HepG2 (cell line): ENCODE measurements at regions not wholly inside any gene's neighbourhood (a gene's known extent, or its start where the extent isn't known, plus 50 kb on each side); places are given as distances from the start of the nearest gene placed in this dataset.

Experiments used
- ATAC-seq: fragments of 200-7000 bp; cut with Tn5 transposase; 3 replicates; pipeline ENCODE4 v1.9.1; 2020; ENCODE audit warnings: mild to moderate bottlenecking, moderate library complexity
- BruUV-seq: library from RNA; stranded (reverse); fragments of 400-500 nt; replicated peaks from 2 replicates; lab custom pipeline; 2021; lab: Mats Ljungman, UMichigan
- CTCF ChIA-PET: fragments of 300-600 bp; formaldehyde crosslinking; extraction: SDS; loops from one replicate; lab custom pipeline; 2021; ENCODE audit warnings: low total read pairs, inconsistent platforms, low intra/inter-chr PET ratio; lab: Yijun Ruan, JAX
- POLR2A ChIA-PET: fragments of 350-600 bp; sonication (Branson Sonifier 250); formaldehyde crosslinking; loops from one replicate; lab custom pipeline; 2020; ENCODE audit warnings: antibody characterized with exemption, inconsistent platforms; lab: Yijun Ruan, JAX
- DNase-seq: peaks from one replicate; pipeline ENCODE4 v3.0.0-alpha.2; 2015; ENCODE audit warnings: low spot score
- FAIRE-seq: peaks from 3 replicates; lab custom pipeline; 2011; peaks lifted over from hg19 to GRCh38; lab: Jason Lieb, UNC
- H2AFZ ChIP-seq: one replicate; pipeline ENCODE4 v1.6.1; 2011; ENCODE audit warnings: low read length, inconsistent platforms
- H3K27ac ChIP-seq: fragments of 300-600 bp; 3 replicates; pipeline ENCODE4 v1.8.0; 2011; ENCODE audit warnings: mixed run types, mild to moderate bottlenecking, mixed read lengths, low read length, inconsistent platforms; ENCODE audit not compliant: insufficient read depth; ENCODE audit errors: extremely low read length
- H3K27me3 ChIP-seq, 2 experiments: fragments of 200-600 bp in 1 of 2; 2 replicates in 1 of 2; 3 replicates in 1 of 2; pipeline versions ENCODE4 v1.6.0 to v1.8.0; 2011; ENCODE audit warnings: low read length in 2 of 2, mild to moderate bottlenecking in 2 of 2, moderate library complexity in 2 of 2, inconsistent platforms in 1 of 2; ENCODE audit not compliant: insufficient read depth in 2 of 2, control insufficient read depth in 1 of 2
- H3K36me3 ChIP-seq, 2 experiments: fragments of 200-600 bp in 1 of 2; replicated peaks in 1 of 2; 2 replicates in 1 of 2; 3 replicates in 1 of 2; pipeline versions ENCODE4 v1.5.1 to v1.8.0; 2011; ENCODE audit warnings: low read length in 2 of 2, inconsistent platforms in 1 of 2; ENCODE audit not compliant: insufficient read depth in 2 of 2, control insufficient read depth in 1 of 2
- H3K4me1 ChIP-seq: 2 replicates; pipeline ENCODE4 v1.5.1; 2012; ENCODE audit warnings: low read length, inconsistent platforms; ENCODE audit not compliant: insufficient read depth
- H3K4me2 ChIP-seq: 2 replicates; pipeline ENCODE4 v1.6.0; 2011; ENCODE audit warnings: low read depth, low read length, inconsistent platforms
- H3K4me3 ChIP-seq, 3 experiments: fragments of 200-600 bp in 1 of 3; sonication (generic), shearing (Covaris generic) in 1 of 3; replicated peaks in 1 of 3; 2 replicates each; pipeline ENCODE4 v1.5.1; 2011 to 2016; ENCODE audit warnings: low read length in 3 of 3, inconsistent platforms in 2 of 3, low read depth in 2 of 3, mild to moderate bottlenecking in 2 of 3, control low read depth in 1 of 3, mixed read lengths in 1 of 3; ENCODE audit not compliant: insufficient read depth in 1 of 3
- H3K79me2 ChIP-seq: one replicate; pipeline ENCODE4 v1.6.1; 2011; ENCODE audit warnings: low read length, inconsistent platforms; ENCODE audit not compliant: insufficient read depth
- H3K9ac ChIP-seq: 2 replicates; pipeline ENCODE4 v1.6.0; 2011; ENCODE audit warnings: mild to moderate bottlenecking, low read depth, low read length, inconsistent platforms; ENCODE audit not compliant: insufficient read depth
- H3K9me3 ChIP-seq: 2 replicates; pipeline ENCODE4 v1.5.1; 2012; ENCODE audit warnings: mild to moderate bottlenecking, low read length
- H4K20me1 ChIP-seq: 2 replicates; pipeline ENCODE4 v1.6.0; 2011; ENCODE audit warnings: inconsistent platforms, mild to moderate bottlenecking, low read length, moderate library complexity; ENCODE audit not compliant: insufficient read depth
- ARID2 ChIP-seq: sonication (generic); formaldehyde crosslinking; IDR thresholded peaks from 2 replicates; pipeline ENCODE4 v1.8.1; 2022; ENCODE audit warnings: mild to moderate bottlenecking, missing genetic modification reagents, borderline replicate concordance
- CENPT ChIP-seq: sonication (generic); formaldehyde crosslinking; IDR thresholded peaks from 2 replicates; pipeline ENCODE4 v1.8.0; 2022; ENCODE audit warnings: low read depth, mild to moderate bottlenecking, moderate library complexity, missing genetic modification reagents
- GLMP ChIP-seq: sonication (generic); formaldehyde crosslinking; IDR thresholded peaks from 2 replicates; pipeline ENCODE4 v1.9.0; 2021; ENCODE audit warnings: missing genetic modification reagents, mild to moderate bottlenecking, borderline replicate concordance
- MYC ChIP-seq: sonication (generic); formaldehyde crosslinking; IDR thresholded peaks from 2 replicates; pipeline ENCODE4 v1.9.0; 2021; ENCODE audit warnings: missing genetic modification reagents, borderline replicate concordance
- NCOA1 ChIP-seq: sonication (generic); formaldehyde crosslinking; IDR thresholded peaks from 2 replicates; pipeline ENCODE4 v1.9.0; 2021; ENCODE audit warnings: missing genetic modification reagents
- NR2F1 ChIP-seq, 2 experiments: fragments of 450-650 bp in 1 of 2; formaldehyde crosslinking in 1 of 2; IDR thresholded peaks; 2 replicates each; pipeline versions ENCODE4 v1.5.0 to v1.6.1; 2016 to 2020; ENCODE audit warnings: mild to moderate bottlenecking in 1 of 2, missing compliant biosample characterization in 1 of 2, missing genetic modification reagents in 1 of 2, moderate library complexity in 1 of 2
- PPARG ChIP-seq: conservative IDR thresholded peaks from 2 replicates; pipeline ENCODE4 v1.6.1; 2016; ENCODE audit warnings: missing biosample characterization, missing genetic modification reagents
- SOX6 ChIP-seq, 2 experiments: fragments of 450-650 bp in 1 of 2; sonication (generic) in 1 of 2; formaldehyde crosslinking in 1 of 2; IDR thresholded peaks; 2 replicates each; pipeline versions ENCODE4 v1.4.0 to v1.6.1; 2017 to 2020; ENCODE audit warnings: antibody characterized with exemption in 1 of 2, mild to moderate bottlenecking in 1 of 2, missing genetic modification reagents in 1 of 2
- XBP1 ChIP-seq: sonication (generic); formaldehyde crosslinking; IDR thresholded peaks from 2 replicates; pipeline ENCODE4 v1.5.0; 2020; ENCODE audit warnings: missing genetic modification reagents
- ZNF589 ChIP-seq: sonication (generic); formaldehyde crosslinking; conservative IDR thresholded peaks from 2 replicates; pipeline ENCODE4 v1.8.0; 2022; ENCODE audit warnings: mild to moderate bottlenecking, moderate library complexity, missing genetic modification reagents
- ZNF766 ChIP-seq: sonication (generic); formaldehyde crosslinking; IDR thresholded peaks from 2 replicates; pipeline ENCODE4 v1.5.0; 2020; ENCODE audit warnings: missing genetic modification reagents, borderline replicate concordance
- ZXDC ChIP-seq: sonication (generic); formaldehyde crosslinking; IDR thresholded peaks from 2 replicates; pipeline ENCODE4 v1.5.0; 2020; ENCODE audit warnings: mild to moderate bottlenecking, missing genetic modification reagents
- WGBS: methylation state at CpG from one replicate; pipeline ENCODE4 v1.1.6; 2017; ENCODE audit warnings: low lambda C conversion rate; 5-methylcytosine and 5-hydroxymethylcytosine counted together
- in situ Hi-C: cut with HindIII; loops from 2 replicates; pipeline ENCODE4 v1.10.0; 2017; ENCODE audit warnings: low pct_unique_long_range_greater_than_20kb; ENCODE audit not compliant: extremely low pct_ligation_motif_present
- intact Hi-C: fragments of 100-400 bp; cut with micrococcal nuclease; formaldehyde crosslinking; loops from one replicate; pipeline ENCODE4 v1.10.0; 2022; ENCODE audit not compliant: unreplicated experiment
- TF ChIP-seq, protein P1 (sequence below): sonication (generic); formaldehyde crosslinking; IDR thresholded peaks from 2 replicates; pipeline ENCODE4 v1.8.1; 2023; ENCODE audit warnings: mild to moderate bottlenecking, missing genetic modification reagents

DNA sequence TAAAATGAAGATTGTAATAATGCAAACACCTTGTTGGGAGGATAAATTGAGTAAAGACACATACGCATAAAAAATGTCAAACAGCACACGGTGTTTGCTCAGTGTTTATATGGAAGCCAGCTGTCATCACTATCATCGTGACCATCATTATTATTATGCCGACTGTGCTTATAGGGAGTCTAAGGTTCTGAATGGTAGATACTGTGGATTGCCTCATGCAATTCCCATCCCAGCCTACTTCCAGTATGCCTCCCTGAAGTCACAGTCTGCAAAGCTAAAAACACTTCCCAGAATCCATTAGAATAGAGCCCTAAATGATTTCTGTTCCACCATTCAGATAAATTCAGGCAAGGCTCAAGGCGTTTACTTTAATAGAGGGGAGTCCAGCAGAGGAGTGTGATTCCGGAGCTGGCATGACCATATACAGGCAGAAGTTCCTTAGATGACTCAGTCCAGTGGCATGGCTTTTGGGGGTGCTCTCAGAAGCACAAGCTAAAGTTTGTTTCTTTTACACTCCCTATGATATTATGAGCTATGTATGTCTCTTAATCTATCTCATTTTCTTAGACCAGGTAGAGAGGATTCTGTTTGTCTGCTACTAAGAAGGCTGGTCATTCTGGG is 148.7 kb downstream of the MEX3B start:
- no peaks in the 10 kb centered on the region for H3K9me3 ChIP-seq
- ATAC-seq, result no peak
- H3K9ac ChIP-seq, result no peak overlapping the region
- H3K36me3 ChIP-seq, result no peaks in the 10 kb centered on the region
- 23% methylated on average over 6 of the region's 6 CpGs for WGBS
- BruUV-seq, result no TSS peak
- H3K27ac ChIP-seq, result no peak overlapping the region
- no peaks in the 10 kb centered on the region for H3K4me1 ChIP-seq
- no peak overlapping the region for H3K4me3 ChIP-seq
- no peak for DNase-seq
- POLR2A ChIA-PET, result no interaction called here
- intact Hi-C loops, result no loop called here
- H4K20me1 ChIP-seq, result no peaks in the 10 kb centered on the region
- H3K79me2 ChIP-seq, result no peaks in the 10 kb centered on the region
- CTCF ChIA-PET, result no interaction called here
- in situ Hi-C loops, result no loop called here
- no peak overlapping the region for H3K4me2 ChIP-seq
- no peak for FAIRE-seq
- no peaks in the 10 kb centered on the region for H3K27me3 ChIP-seq
- H2AFZ ChIP-seq, result no peak overlapping the region
- TF ChIP-seq SOX6 (IDR thresholded peaks at IDR 0.05) (no peak), SOX6 (CRISPR knock-in tag; IDR thresholded peaks at IDR 0.05) (no peak), MYC (CRISPR knock-in tag) (no peak), ARID2 (CRISPR knock-in tag) (no peak), XBP1 (CRISPR knock-in tag) (no peak), NR2F1 (CRISPR knock-in tag; IDR thresholded peaks at IDR 0.05) (no peak), ZNF589 (CRISPR knock-in tag) (no peak), ZXDC (CRISPR knock-in tag) (no peak), CENPT (no peak), NCOA1 (CRISPR knock-in tag) (no peak), ZNF766 (CRISPR knock-in tag) (no peak), GLMP (no peak), PPARG (CRISPR knock-in tag) (no peak)
- TF ChIP-seq, protein P1, sequence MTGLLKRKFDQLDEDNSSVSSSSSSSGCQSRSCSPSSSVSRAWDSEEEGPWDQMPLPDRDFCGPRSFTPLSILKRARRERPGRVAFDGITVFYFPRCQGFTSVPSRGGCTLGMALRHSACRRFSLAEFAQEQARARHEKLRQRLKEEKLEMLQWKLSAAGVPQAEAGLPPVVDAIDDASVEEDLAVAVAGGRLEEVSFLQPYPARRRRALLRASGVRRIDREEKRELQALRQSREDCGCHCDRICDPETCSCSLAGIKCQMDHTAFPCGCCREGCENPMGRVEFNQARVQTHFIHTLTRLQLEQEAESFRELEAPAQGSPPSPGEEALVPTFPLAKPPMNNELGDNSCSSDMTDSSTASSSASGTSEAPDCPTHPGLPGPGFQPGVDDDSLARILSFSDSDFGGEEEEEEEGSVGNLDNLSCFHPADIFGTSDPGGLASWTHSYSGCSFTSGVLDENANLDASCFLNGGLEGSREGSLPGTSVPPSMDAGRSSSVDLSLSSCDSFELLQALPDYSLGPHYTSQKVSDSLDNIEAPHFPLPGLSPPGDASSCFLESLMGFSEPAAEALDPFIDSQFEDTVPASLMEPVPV (CRISPR knock-in tag), result no peak
